NCI-H146 (cell line): ENCODE measurements at regions not wholly inside any gene's neighbourhood (a gene's known extent, or its start where the extent isn't known, plus 50 kb on each side); places are given as distances from the start of the nearest gene placed in this dataset.

Experiments used
- DNase-seq: peaks from one replicate; lab custom pipeline; 2025; lab: John Stamatoyannopoulos, UW

DNA sequence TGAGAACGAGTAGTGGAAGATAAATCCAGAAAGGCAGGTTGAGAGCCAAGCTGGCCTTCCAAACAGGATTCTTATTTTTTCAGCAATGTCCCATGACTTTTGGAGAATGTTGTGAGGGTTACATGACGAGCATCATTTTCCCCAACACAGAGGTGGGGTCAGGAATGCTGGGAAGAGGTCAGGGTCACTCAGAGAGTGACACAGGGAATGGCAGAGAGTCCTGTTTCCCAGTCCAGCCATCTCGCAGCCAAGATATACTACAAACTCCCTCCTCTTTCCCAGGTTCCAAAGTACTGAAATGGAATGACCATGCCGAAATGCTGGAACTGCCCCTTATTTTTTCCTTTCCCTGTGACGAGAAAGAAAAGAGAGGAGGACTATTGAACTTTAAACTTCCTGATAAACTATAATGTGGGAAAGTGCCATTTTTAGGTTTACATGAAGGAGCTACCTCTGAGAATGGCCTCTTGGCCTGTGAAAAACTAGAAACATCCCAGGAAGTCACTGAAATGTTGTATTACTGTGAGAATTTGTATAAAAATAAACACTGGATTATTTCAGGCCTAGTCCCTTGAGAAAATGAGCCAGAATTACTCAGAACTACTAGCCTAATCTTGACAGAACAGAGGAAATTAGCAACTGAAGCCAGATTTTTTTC, 420.4 kb downstream of the CETN3 start:
- no peak for DNase-seq

DNA sequence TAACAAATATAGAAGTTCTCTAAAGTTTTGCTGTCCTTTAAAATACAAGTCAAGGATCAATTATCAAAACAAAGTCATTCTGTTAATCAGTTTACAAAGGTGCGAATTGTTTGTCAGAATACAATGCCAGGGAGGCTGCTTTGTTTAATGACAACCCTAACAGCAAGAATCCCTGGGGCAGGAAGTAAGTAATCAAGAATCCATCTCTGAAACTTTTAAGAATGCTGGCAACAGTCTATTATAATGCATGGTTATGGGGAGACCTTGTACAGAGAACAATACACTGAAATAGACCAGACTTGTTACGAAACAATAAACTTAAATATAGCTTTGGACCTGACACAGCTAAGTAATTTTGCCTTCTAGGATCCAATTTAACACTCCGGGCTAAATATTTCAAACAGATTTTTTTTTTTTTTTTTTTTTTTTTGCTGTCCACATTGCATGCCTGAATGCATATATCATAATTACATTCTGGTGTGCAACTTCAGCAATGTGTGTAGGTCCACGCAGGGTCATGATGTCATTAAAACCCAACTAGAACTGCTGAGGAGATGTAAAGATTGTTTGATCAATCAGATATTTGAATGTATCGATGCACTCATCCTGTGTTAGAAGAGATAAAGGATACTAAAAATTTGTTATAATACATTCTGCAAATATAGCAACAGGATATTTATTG, 421.3 kb downstream of the CETN3 start:
- no peak for DNase-seq

DNA sequence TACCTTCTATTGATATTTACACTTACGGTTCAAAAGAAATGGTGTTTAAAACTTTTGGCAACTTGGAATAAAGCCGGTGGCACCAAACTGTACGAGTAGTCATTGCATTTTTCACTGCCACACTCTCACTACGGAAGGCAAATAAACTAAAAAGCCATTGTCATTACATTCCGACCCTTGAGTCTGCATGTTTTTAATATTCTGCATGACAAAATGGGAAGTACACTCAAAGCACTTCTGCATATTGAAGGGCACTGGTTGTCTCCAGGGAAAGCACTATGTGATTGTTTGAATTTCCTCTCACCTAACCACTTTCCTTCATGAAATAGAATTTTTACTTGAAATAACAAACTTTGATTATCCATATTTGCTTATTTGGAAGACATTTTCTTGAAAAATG, 426.3 kb downstream of the CETN3 start:
- no peak for DNase-seq

DNA sequence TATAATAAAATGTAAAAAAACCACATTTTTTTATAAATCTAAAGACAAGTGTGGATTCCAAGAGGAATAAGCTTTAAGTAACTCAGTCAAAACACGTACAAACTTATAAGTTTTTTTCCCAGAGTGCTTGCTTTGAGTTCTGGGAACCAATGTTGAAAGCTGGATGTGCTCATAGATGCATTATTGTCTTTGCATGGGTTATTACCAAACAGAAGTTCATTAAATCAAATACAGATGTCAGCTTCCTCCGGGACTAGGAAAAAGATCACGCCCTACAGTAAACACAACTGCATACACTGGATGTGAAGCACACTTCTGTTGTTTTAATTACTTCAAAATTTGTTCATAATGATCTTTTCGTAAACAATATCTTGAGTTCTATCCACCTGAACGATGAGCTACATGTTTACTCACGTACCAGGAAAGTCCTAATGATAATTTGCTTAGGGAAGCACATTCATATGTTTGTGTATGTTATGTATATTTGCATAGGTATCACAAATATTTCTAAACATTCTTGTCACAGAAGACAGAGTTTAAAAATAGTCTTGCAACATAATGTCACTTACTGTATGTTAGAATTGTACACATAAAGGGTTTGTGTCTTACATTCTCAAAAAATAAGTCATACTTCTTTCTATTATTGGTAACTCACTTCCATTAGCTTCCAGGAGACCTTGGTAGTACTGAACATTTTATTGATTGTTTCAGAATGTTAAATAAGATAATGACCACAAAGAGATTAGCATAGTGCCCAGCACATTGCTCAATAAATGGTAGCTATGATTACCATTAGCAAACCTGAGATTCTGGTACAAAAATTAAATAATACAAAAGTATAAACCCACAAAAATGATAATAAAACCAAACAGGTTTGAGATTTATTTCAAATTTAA, 427.4 kb downstream of the CETN3 start:
- DNase-seq = no peak

DNA sequence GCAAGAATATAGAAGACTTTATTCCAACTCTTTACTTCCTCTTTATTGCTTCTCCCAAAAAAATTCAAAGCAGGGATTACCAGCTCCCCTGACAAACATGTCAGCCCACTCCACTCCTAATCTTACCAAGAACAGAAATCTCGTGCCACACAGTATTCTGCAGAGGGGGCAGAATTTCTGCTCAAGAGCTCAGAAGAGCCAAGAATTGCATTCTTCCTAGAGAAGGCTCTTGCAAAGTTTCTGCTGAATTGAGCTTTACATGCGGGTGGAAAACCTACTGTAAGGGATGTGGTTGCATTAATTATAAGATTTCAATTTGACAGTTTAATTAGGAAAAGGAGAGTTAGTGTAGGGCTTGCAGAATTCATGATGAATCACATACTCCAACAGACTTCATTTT, 428.5 kb downstream of the CETN3 start:
- no peak for DNase-seq

DNA sequence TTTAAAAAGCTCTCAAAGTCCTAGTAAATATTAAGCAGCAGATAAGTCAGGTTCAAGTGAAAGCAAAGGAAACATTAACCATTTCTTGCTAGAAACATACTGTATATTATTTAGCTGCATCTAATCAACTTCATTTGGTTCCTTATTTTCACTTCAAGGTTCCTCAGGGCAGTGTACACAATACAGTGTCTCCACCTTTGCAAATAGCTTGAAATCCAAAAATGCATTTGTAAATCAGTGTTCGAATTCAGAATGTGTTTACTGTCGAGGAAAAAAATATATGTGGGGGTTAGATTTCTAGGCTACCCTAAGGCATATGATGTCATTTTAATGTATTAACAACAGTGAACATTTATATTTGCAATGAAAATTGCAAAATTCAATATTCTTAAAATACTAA, 436.0 kb downstream of the CETN3 start:
- no peak for DNase-seq

DNA sequence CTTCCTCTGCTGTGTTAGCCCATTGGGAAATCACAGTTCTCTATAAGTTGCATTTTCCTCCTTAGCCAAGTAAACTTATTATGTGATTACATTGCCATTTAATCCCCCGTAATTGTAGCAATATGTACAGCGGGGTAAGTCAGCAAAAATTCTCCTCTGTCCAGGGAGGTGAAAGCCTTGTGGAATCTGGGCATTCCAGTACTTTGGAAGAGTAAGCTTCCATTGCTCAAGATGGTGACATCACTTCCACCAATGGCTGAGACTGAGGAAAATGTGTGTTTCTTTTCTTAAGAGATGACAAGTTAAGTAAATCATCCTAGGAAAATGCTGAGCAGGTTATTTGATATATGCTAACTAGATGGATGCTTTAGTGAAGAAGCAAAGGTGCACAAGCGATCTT, 436.7 kb downstream of the CETN3 start:
- no peak for DNase-seq

DNA sequence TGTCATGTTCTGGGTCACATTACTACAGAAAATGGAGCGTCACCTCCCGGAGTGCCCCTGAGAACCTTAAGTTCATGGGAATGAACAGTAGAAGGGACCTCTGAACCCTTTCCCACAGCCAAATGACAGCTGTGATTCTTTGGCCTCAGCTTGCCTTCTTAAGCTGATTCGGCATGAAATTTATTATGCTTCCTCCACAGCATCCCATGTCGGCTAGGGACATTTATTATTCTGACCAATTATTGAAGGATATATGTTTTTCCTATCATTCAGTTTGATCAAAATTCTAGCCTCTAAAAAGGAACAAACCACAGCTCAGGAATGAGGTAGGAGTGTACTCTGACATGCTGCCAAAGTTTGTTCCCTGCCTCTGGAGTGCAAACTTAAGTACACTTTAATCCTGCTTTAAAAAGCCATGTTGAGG, 440.6 kb downstream of the CETN3 start:
- no peak for DNase-seq

DNA sequence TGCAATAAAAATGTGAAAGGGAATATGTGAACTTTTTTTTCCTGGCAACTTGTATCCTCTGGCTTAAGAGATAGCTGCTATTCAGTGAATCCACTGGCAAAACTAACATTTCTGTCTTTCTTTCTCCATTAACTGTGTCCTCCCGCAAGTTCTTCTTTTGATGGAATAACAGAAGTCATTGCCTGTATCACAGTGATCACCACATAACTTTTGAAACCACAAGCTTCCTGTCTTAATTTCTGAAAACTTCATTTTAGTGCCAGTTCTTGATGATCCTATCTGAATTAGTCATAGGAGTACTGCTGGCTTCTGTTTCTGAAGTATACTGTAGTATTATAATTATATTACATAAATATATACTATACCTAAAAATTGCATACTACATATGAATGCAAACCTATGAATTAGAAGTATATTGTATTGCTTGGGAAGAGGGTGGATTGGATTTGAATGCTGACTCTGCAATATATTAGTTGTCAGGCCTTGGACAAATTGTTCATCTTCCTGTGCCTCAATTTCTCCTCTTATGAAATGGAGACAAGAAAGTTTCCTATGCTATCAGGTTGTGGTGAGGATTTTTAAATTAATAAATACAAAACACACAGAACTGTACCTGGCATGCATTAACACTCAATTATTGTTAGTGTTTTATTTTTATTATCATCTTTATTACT, 441.6 kb downstream of the CETN3 start:
- no peak for DNase-seq

DNA sequence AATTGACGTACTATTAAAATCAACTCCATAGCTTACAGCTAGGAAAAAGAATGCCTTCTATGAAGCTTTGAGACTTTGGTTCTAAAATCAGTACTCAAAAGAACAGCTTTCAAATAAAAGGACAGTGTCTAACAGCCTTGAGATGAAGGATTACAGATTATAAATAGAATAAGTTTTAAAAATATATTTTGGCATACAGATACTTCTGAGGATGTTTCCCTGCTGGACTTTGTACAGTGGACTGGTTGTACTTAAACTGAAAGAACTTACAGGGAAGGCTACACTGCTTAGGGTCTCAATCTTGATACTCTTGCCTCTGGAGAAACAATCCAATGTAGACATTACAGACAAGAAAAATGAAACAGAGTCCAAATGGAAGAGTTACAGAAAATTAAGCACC, 452.7 kb downstream of the CETN3 start:
- no peak for DNase-seq

DNA sequence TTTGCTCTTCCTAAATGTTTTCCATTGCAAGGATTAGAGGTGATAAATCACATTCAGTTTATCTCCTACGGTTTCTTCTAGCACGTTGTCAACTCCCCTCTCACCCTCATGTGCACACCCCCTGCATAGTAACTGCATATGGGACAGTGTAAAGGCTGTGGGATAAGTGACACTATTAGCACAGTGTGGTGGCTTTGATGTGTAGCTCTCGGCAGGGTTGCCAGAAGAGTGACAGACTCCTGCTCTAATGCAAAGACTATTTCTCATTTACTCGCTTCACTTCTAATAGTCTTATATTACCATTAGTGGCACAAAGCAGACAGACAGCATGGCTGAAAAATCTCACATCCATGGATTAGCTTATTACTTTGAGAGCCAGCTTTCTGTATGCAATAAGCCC, 454.6 kb downstream of the CETN3 start:
- DNase-seq = no peak

DNA sequence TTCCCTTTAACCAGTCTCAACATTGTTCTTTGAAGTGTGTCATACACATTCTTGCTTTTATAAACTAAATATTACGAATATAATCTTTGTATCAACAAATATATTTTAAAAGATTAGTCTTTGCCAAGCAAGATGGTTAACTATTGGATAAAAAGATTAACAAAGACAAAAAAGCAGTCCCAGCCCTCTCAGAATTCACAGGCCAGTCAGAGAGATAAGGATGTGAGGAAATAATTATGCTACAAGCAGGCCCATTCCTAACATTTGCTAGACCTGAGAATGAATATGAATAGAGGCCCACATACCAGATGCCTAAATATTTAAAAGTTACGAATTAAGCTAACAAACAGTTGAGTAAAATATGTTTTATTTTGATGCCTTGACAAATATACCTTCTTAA, 457.7 kb downstream of the CETN3 start:
- DNase-seq = no peak

DNA sequence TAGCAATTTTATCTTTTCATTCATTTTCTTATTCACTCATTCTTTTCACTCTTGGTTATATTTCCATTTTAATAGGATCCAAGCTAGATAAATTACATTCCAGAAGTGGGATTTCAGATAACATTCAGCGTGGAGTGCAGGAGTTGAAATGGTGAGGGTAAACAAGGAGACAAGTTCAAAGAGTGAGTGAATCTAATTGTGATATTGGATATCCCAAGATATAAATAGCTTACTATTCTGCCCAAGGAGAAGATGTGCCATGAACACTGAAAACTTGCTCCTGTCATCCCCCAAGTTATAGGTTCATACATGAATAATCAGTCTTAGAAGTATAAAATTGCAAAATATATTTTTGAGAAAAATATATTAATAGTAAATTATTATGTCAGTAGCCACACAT, 459.3 kb downstream of the CETN3 start:
- no peak for DNase-seq

DNA sequence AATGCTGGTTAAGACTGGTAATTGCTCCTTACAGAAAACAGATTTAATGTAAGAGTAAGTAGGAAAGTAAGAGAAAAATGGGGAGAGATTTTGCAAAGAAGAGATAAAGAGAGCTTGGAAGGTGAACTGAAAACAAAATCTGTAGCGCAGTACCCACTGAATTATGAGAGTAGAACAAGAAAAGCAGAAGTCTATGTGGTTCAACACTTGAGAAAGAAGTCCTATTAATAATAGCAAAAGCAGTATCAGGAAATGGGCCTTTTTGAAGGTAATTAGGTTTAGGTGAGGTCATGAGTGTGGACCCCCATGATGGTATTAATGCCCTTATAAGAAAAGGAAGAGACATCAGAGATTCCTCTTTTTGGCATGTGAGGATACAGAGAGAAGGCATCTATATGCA, 460.6 kb downstream of the CETN3 start:
- no peak for DNase-seq

DNA sequence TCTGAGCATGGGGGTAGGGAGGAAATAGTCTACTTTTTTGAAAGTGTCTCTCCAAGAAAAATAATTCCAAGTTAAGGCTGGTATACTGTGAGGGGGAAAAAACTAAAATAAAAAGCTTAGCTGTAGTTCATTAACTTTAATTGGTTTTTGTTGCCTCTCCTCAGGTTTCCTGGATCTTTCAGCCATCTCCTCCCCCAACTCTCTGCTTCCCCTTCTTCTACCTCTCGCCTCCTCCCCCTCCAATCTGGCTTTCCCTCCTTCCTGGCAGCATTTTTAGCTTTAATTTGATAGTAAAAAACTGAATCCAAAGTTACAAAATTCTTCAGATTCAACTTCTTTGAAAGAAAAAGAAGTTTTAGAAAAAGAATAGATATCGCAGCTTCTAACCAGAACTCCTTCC, 462.6 kb downstream of the CETN3 start:
- no peak for DNase-seq

DNA sequence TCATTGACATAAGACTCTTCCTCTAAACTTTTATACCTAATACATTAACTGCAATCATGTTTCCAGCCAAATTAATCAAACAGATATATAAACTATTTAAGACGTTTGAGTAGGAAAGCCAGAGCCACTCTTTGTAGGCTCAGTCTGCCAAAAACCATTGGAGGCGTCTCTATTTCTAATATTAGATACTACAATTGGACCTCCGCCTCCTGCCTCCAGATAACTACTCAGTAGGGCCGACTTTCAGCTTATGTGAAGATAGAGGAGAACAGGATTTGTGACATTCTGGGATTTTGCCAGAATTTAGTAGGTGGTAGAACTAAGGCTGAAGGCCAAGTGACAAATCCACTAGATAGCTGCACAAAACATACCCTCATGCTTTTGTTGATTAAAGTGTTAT, 463.0 kb downstream of the CETN3 start:
- no peak for DNase-seq

DNA sequence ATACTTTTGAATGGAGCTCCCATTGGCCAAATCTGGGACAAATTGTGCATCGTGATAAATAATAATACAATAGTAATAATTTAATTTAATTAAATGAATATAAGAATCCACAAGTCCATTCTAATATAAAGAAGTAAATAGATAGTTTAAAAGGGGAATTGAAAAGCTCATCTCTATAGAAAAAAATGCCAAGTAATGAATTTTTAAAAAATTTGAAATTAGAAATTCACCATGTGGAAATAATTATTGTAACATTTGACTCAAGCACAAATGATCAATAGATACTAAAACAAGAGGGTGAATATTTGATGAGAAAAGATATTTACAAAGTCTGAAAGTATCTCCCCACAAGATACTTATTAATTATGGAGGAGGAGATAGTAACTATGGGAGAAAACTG, 467.4 kb downstream of the CETN3 start:
- DNase-seq = no peak

DNA sequence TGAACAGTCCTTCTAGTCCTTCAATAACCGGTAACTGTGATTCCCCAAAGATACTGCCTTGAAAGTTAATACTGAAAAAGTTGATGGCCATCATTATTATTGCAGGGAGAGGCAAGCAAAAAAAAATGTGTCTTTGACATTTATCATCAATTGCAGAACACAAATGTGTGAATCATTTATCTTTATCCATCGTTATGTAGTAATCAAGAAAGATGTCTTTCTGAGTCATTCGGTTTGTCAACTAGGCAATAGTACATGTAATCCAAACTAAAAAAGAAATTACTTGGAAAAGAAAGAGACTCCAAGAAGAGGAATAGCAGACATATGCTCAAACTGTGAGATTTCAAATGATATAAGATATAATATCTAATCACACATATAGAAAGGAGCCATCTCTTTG, 473.0 kb downstream of the CETN3 start:
- no peak for DNase-seq

DNA sequence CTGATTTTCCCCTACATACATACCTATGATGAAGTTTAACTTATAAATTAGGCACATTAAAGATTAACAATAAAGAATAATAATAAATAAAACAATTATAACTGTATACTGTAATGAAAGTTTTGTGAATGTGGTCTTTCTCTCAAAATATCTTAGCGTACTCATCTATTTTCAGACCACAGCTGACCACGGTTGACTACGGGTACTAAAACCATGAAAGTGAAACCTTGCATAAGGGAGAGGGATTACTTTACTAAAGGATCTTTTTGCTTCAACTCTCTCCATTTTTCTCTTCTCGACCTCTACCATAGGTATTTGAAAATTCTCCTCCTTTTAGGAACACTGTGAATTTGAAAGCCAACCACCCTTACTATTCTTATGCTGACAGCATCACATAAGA, 475.5 kb downstream of the CETN3 start:
- no peak for DNase-seq

DNA sequence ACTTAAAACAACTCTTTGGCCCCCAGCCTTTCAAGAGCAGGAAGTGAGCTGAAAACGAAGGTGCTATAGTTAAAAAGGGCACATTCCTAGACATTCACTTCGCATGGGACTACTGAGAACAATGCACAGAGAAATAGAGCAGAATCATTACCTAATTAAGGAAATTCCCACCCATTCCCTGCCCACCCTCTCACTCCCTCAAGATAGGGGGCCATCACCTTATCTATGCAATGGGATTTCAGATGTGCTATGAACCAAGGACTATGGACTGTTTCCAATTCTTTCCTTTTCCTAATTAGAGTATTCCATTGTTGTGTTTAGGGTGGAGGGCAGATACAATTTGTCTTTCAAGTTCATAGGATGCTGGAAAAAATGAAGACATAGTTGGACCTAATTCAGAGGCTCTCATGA, 476.8 kb downstream of the CETN3 start:
- DNase-seq = no peak

DNA sequence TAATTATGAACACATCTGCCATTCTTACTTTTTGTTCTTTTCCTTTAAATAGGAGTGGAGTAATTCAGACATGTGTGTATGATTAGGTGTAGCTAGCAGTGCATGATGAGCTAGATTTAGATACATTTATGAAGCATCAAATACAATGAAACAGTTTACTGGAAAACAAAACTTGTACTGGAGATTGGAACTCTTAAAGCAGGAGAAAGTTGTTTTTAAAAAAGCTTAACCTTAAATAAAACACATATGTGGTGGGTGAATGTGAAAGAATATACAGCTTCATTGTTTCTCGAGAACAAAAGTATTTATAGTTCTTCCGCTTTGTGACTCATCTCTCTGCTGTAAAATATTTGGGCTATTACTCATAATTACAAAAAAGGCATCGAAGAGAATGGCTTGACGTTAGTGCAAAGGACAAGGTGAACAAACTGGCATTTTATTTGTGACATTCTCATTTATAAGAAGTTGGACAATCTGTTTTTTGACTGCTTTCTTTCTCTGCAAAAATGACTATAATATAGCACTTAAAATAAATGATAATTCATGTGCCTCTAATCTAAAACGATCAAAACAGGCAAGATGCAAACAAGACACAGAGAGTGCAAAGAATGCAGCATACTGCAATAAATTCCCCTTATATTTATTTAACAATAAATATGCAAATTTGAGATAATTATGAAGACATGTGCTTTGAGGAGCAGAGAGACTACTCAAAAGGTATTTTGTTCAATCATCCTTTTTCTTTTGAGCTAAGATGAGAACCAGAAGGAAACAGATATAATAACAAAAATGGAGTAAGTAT, 478.8 kb downstream of the CETN3 start:
- no peak for DNase-seq

DNA sequence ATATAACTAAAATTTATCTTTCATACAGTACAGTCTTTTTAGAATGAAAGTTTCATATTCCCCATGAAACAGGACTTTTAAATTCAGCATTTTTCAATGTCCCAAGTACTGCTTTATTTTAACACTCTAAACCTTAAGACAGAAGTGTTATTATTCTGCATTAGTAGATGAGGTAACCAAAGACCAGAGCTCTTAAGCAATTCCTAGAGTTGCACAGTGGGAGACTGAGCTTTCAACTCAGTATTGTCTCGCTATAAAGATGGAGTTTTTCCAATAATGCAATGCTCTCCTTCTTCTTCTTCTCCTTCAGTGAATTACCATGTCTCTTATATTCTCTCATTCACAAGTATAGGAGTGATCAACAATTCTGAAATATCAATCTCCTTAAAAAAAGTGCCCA, 479.7 kb downstream of the CETN3 start:
- no peak for DNase-seq
